ENCODE measurements at regions not wholly inside any gene's neighbourhood (a gene's known extent, or its start where the extent isn't known, plus 50 kb on each side); places are given as distances from the start of the nearest gene placed in this dataset.
"Not testable (repeated sequence)": the region's sequence is repeated elsewhere in the genome, so short reads cannot be mapped to it uniquely, and the experiment has no call there.

- peak; percentile 14 for DNase-seq
Observed at GRCh38 chr6:150741633-150742200, 123.8 kb upstream of the MTHFD1L start.

- no peak for DNase-seq
Observed at GRCh38 chr6:150744522-150745260, 120.8 kb upstream of the MTHFD1L start.

- DNase-seq: no peak
Observed at GRCh38 chr6:150745896-150746295, 119.6 kb upstream of the MTHFD1L start.

- DNase-seq: no peak
Observed at GRCh38 chr6:150747155-150747554, 118.3 kb upstream of the MTHFD1L start.

- DNase-seq: no peak
Observed at GRCh38 chr6:150749091-150749670, 116.3 kb upstream of the MTHFD1L start.

GRCh38 chr6:150751296-150751695 is 114.2 kb upstream of the MTHFD1L start:
- no peak for DNase-seq

GRCh38 chr6:150752409-150752808 is 113.1 kb upstream of the MTHFD1L start:
- no peak for DNase-seq

- no peak for DNase-seq
Observed at GRCh38 chr6:150753371-150754064, 112.0 kb upstream of the MTHFD1L start.

- no peak for DNase-seq
Observed at GRCh38 chr6:150755042-150755441, 110.5 kb upstream of the MTHFD1L start.

- no peak for DNase-seq
Observed at GRCh38 chr6:150755524-150755923, 110.0 kb upstream of the MTHFD1L start.

- DNase-seq: no peak
Observed at GRCh38 chr6:150756173-150756572, 109.3 kb upstream of the MTHFD1L start.

GRCh38 chr6:150757807-150758206 is 107.7 kb upstream of the MTHFD1L start:
- not testable (repeated sequence) for DNase-seq

- DNase-seq: no peak
Observed at GRCh38 chr6:150759483-150759882, 106.0 kb upstream of the MTHFD1L start.

GRCh38 chr6:150761771-150762170 is 103.7 kb upstream of the MTHFD1L start:
- DNase-seq: no peak

- no peak for DNase-seq
Observed at GRCh38 chr6:150764334-150765066, 101.0 kb upstream of the MTHFD1L start.

- DNase-seq: no peak
Observed at GRCh38 chr6:150765067-150765764, 100.3 kb upstream of the MTHFD1L start.

GRCh38 chr6:150766201-150766997 is 99.1 kb upstream of the MTHFD1L start:
- DNase-seq: no peak

GRCh38 chr6:150767161-150767560 is 98.3 kb upstream of the MTHFD1L start:
- no peak for DNase-seq

GRCh38 chr6:150767571-150768018 is 97.9 kb upstream of the MTHFD1L start:
- DNase-seq: no peak

GRCh38 chr6:150770637-150771036 is 94.9 kb upstream of the MTHFD1L start:
- no peak for DNase-seq

GRCh38 chr6:150773969-150774368 is 91.5 kb upstream of the MTHFD1L start:
- no peak for DNase-seq

Measured in stimulated activated CD4-positive, alpha-beta T cell treated with anti-CD3 and anti-CD28 coated beads, Interleukin-15, amount 100 ng/mL, for 24 hours (primary cell).